ENCODE measurements at regions not wholly inside any gene's neighbourhood (a gene's known extent, or its start where the extent isn't known, plus 50 kb on each side); places are given as distances from the start of the nearest gene placed in this dataset.

- TF ChIP-seq CTCF (IDR thresholded peaks at IDR 0.05; ENCODE audit: unreplicated experiment in 3 of 3), result no peak
- Mint-ChIP-seq H3K4me1 (peaks cover 7% of the 10 kb centered on the region), H3K36me3 (ENCODE audit: low read depth) (no peaks in the 10 kb centered on the region), H3K9me3 (peaks cover 10% of the 10 kb centered on the region), H3K27me3 (ENCODE audit: low read depth) (peaks cover 6% of the 10 kb centered on the region), H3K27ac (no peak overlapping the region), H3K4me3 (no peak overlapping the region)
Measured at GRCh38 chr2:403682-404081, 115.8 kb upstream of the ALKAL2 start.

DNA sequence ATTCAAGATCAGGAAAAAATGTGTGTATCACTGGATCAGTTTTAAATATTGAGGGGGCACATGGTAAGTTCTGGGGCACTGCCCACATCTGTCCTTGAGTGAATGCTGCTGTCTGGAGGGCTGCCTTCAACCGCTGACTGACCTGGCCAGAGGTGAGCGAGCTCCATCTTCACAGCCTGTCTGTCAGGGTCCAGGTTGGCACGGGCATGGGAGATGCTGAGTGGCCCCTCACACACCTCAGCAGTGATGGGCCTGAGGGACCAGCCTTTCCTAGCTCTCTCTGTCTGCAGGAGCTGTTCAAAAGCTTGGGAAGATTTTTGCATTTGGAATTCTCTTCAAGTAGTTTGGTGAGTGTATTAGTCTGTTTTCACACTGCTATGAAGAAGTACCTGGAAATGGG, 114.8 kb upstream of the ALKAL2 start:
- peaks cover 10% of the 10 kb centered on the region for H3K9me3 Mint-ChIP-seq
- no peak overlapping the region for H3K4me3 Mint-ChIP-seq
- H3K4me1 Mint-ChIP-seq, result peaks cover 10% of the 10 kb centered on the region
- no peaks in the 10 kb centered on the region for H3K36me3 Mint-ChIP-seq (ENCODE audit: low read depth)
- H3K27ac Mint-ChIP-seq, result no peak overlapping the region
- no peak for TF ChIP-seq CTCF (IDR thresholded peaks at IDR 0.05; ENCODE audit: unreplicated experiment in 3 of 3)
- H3K27me3 Mint-ChIP-seq (ENCODE audit: low read depth), result peaks cover 4% of the 10 kb centered on the region

DNA sequence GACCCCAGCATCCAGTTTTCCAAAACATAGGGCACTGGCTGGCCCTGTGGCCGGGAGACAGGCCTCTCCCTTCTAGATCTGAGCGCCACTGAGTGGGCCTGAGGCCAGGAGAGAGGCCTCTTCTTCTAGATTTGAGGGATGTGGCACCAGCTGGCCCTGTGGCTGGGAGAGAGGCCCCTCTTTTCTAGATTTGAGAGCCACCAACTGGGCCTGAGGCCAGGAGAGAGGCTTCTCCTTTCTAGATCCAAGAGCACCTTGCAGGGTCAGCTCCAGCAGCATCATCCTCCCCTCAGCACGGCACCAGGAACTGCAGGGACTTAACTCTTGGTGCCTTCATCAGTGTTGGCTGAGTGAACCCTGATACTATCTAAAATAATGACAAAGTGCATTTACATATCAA, 114.3 kb upstream of the ALKAL2 start:
- Mint-ChIP-seq H3K4me3 (no peak overlapping the region), H3K36me3 (ENCODE audit: low read depth) (no peaks in the 10 kb centered on the region), H3K27ac (no peak overlapping the region), H3K4me1 (peaks cover 14% of the 10 kb centered on the region), H3K27me3 (ENCODE audit: low read depth) (no peaks in the 10 kb centered on the region), H3K9me3 (peaks cover 10% of the 10 kb centered on the region)
- no peak for TF ChIP-seq CTCF (IDR thresholded peaks at IDR 0.05; ENCODE audit: unreplicated experiment in 3 of 3)

DNA sequence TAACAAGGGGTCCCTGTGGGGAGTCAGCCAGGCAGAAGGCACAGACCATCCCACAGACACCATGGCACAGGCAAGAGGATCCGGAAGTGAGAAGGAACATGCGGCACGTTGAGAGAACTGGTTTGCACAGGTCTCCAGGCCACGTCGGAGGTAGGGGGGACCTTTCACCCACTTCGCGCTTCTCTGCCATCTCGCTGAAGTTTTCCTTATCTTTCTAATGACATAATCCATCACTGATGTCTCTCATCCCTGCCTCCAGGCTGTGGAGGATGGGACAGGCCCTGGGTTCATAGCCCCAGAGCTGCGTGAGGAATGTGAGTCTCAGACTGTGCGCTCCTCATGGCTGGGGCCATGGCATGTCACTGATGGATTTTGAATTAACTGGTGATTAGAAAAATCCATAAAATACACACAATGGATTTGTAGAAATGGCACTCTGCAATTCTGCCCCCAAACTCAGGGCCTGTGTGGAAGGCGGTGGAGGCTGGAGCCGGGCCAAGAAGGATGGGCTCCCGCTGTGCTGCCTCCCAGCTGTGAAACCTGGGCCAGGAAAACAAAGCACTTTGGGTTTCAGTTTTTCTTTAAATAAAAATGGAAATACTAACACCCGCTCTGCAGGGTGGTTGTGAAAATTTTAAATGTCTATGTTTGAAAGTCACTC, 113.3 kb upstream of the ALKAL2 start:
- Mint-ChIP-seq H3K4me3 (no peak overlapping the region), H3K9me3 (peaks cover 10% of the 10 kb centered on the region), H3K36me3 (ENCODE audit: low read depth) (no peaks in the 10 kb centered on the region), H3K4me1 (peaks cover 16% of the 10 kb centered on the region), H3K27ac (peak overlapping the region in 1 of 3 experiments; percentile 48), H3K27me3 (ENCODE audit: low read depth) (no peaks in the 10 kb centered on the region)
- TF ChIP-seq CTCF (IDR thresholded peaks at IDR 0.05; ENCODE audit: unreplicated experiment in 3 of 3), result no peak

DNA sequence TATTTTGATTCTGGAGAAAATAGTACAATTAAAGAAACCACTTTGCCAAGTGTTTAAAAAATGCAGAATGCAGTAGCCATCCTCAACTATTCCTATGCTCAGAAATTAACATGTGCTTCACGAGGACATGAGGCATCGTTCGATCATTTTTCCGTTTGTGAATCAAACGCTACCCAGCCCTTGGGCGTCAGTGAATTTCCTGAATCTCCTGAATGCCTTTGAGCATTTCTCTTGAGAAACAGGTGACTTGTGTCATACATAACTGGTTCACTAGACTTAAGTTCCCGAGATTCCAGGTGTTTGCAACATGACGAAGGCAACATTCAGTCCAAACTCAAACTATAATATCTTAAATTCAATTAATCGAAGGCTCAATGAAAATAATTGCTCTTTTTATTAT, 110.0 kb upstream of the ALKAL2 start:
- Mint-ChIP-seq H3K4me3 (no peak overlapping the region), H3K9me3 (no peaks in the 10 kb centered on the region), H3K27me3 (ENCODE audit: low read depth) (peaks cover 9% of the 10 kb centered on the region), H3K4me1 (peaks cover 37% of the 10 kb centered on the region), H3K27ac (peak overlapping the region in 2 of 3 experiments; percentile 14 to 19), H3K36me3 (ENCODE audit: low read depth) (no peaks in the 10 kb centered on the region)
- no peak for TF ChIP-seq CTCF (IDR thresholded peaks at IDR 0.05; ENCODE audit: unreplicated experiment in 3 of 3)

GRCh38 chr2:397521-397920, 109.6 kb upstream of the ALKAL2 start:
- Mint-ChIP-seq H3K4me3 (peak overlapping the region in 1 of 3 experiments; percentile 3), H3K27ac (peak overlapping the region in 2 of 3 experiments; percentile 14 to 19), H3K4me1 (peaks cover 37% of the 10 kb centered on the region), H3K9me3 (no peaks in the 10 kb centered on the region), H3K36me3 (ENCODE audit: low read depth) (no peaks in the 10 kb centered on the region), H3K27me3 (ENCODE audit: low read depth) (peaks cover 9% of the 10 kb centered on the region)
- no peak for TF ChIP-seq CTCF (IDR thresholded peaks at IDR 0.05; ENCODE audit: unreplicated experiment in 3 of 3)
